Neural progenitor cell (in vitro differentiated cells): ENCODE measurements at regions not wholly inside any gene's neighbourhood (a gene's known extent, or its start where the extent isn't known, plus 50 kb on each side); places are given as distances from the start of the nearest gene placed in this dataset.

ENCODE experiments used
- DNase-seq: peaks from one replicate; pipeline ENCODE4 v3.0.0-alpha.2; 2016; ENCODE audit warnings: low spot score
- H2AFZ ChIP-seq: fragments of 200-600 bp; sonication (generic); replicated peaks from 2 replicates; pipeline ENCODE4 v1.6.1; 2016; ENCODE audit warnings: antibody characterized with exemption
- H3F3A ChIP-seq: fragments of 200-600 bp; sonication (generic); 2 replicates; pipeline ENCODE4 v1.6.1; 2016; ENCODE audit warnings: antibody characterized with exemption, low read depth
- H3K27ac ChIP-seq: fragments of 200-600 bp; sonication (generic); 2 replicates; pipeline ENCODE4 v1.5.1; 2016; ENCODE audit warnings: mild to moderate bottlenecking
- H3K27me3 ChIP-seq: fragments of 200-600 bp; sonication (generic); 2 replicates; pipeline ENCODE4 v1.6.1; 2016; ENCODE audit warnings: mild to moderate bottlenecking, moderate library complexity
- H3K36me3 ChIP-seq: fragments of 200-600 bp; sonication (generic); 2 replicates; pipeline ENCODE4 v1.5.1; 2016
- H3K4me1 ChIP-seq: fragments of 200-600 bp; sonication (generic); 2 replicates; pipeline ENCODE4 v1.6.1; 2016; ENCODE audit warnings: mixed run types
- H3K4me2 ChIP-seq: fragments of 200-600 bp; sonication (generic); 2 replicates; pipeline ENCODE4 v1.6.1; 2016
- H3K4me3 ChIP-seq: fragments of 200-600 bp; sonication (generic); 2 replicates; pipeline ENCODE4 v1.5.1; 2016
- H3K79me2 ChIP-seq: fragments of 200-600 bp; sonication (generic); 2 replicates; pipeline ENCODE4 v1.6.1; 2016; ENCODE audit warnings: low read depth
- H3K9ac ChIP-seq: fragments of 200-600 bp; sonication (generic); 2 replicates; pipeline ENCODE4 v1.6.1; 2016
- H3K9me3 ChIP-seq: fragments of 200-600 bp; sonication (generic); 2 replicates; pipeline ENCODE4 v1.5.1; 2016; ENCODE audit warnings: low read depth
- H4K20me1 ChIP-seq: fragments of 200-600 bp; sonication (generic); 2 replicates; pipeline ENCODE4 v1.6.1; 2016; ENCODE audit warnings: low read depth
- H3K27ac Mint-ChIP-seq: 3 replicates; pipeline ENCODE4 v1.8.0; 2021; ENCODE audit warnings: mixed read lengths
- H3K27me3 Mint-ChIP-seq: 2 replicates; pipeline ENCODE4 v1.8.0; 2022; ENCODE audit warnings: low read depth, mild to moderate bottlenecking, inconsistent platforms, moderate library complexity, mixed read lengths; ENCODE audit not compliant: insufficient read depth
- H3K36me3 Mint-ChIP-seq: 3 replicates; pipeline ENCODE4 v1.8.0; 2021; ENCODE audit warnings: mixed read lengths
- H3K4me1 Mint-ChIP-seq: 3 replicates; pipeline ENCODE4 v1.8.0; 2021; ENCODE audit warnings: mixed read lengths
- H3K4me3 Mint-ChIP-seq: 3 replicates; pipeline ENCODE4 v1.8.0; 2021; ENCODE audit warnings: mild to moderate bottlenecking, moderate library complexity, mixed read lengths
- H3K9me3 Mint-ChIP-seq: 3 replicates; pipeline ENCODE4 v1.8.0; 2020; ENCODE audit warnings: mixed read lengths
- CTCF ChIP-seq: fragments of 200-600 bp; sonication (generic); IDR thresholded peaks from 2 replicates; pipeline ENCODE4 v1.5.1; 2017; ENCODE audit warnings: antibody characterized with exemption, mild to moderate bottlenecking
- EZH2 ChIP-seq: fragments of 200-600 bp; sonication (generic); IDR thresholded peaks from 2 replicates; pipeline ENCODE4 v1.6.1; 2017; ENCODE audit warnings: antibody characterized with exemption, mild to moderate bottlenecking, moderate library complexity
- EZH2phosphoT487 ChIP-seq: fragments of 200-600 bp; sonication (generic); IDR thresholded peaks from 2 replicates; pipeline ENCODE4 v1.6.1; 2017; ENCODE audit warnings: antibody characterized with exemption

DNA sequence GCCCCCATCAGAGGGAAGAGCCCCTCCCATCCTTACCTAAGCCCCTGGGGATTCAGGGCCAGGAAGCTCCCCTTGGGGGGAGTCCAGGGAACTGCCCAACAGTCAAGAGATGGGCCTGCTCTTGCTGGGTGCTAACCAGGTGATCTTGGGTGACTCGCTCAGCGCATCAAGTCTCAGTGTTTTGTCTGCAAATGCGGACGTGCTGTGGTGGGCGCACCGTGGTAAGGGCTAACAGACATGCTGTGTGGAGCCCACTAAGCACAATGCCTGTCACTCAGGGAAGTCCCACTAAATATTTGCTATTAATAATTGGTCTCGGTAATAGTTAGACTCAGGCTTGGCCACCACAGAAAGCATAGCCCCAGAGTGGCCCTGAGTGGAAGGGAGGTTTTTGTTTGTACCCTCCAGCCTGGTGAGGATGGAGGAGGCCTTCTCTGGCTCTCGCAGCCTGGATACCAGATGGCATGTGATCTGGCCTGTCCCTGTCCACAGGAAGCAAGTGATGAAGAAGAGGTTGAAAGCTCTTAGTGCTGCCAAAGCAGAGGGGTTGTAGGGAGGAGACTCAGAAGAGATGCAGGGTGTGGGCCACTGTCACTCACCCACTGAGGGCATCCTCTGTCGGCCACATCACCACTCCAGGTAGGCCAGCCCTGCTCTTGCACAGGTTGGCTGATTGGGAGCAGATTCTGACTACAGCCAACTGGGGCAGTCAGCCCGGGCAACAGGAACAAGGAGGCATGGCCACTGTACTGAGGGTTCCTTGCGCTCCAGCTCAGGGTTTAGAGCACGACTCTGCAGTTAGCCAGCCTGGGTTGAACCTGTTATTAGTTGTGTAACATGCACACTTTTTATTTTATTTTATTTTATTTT lies 69.8 kb upstream of the KSR1 start:
- no peaks in the 10 kb centered on the region for H3F3A ChIP-seq
- H3K9me3 Mint-ChIP-seq: no peaks in the 10 kb centered on the region
- peaks cover 4% of the 10 kb centered on the region for H3K4me1 Mint-ChIP-seq
- H3K27me3 ChIP-seq: no peaks in the 10 kb centered on the region
- no peaks in the 10 kb centered on the region for H3K4me1 ChIP-seq
- H3K36me3 Mint-ChIP-seq: no peaks in the 10 kb centered on the region
- no peak overlapping the region for H3K27ac Mint-ChIP-seq
- H3K9me3 ChIP-seq: no peaks in the 10 kb centered on the region
- no peak overlapping the region for H3K4me2 ChIP-seq
- H3K79me2 ChIP-seq: no peaks in the 10 kb centered on the region
- H3K36me3 ChIP-seq: no peaks in the 10 kb centered on the region
- TF ChIP-seq CTCF: no peak
- H3K27me3 Mint-ChIP-seq: peaks cover 2% of the 10 kb centered on the region
- no peak overlapping the region for H2AFZ ChIP-seq
- no peaks in the 10 kb centered on the region for H4K20me1 ChIP-seq
- no peak overlapping the region for H3K9ac ChIP-seq
- no peak overlapping the region for H3K4me3 ChIP-seq
- DNase-seq: no peak
- H3K27ac ChIP-seq: no peak overlapping the region
- H3K4me3 Mint-ChIP-seq: no peak overlapping the region

- Histone ChIP-seq H3K27ac (no peak overlapping the region), H2AFZ (no peak overlapping the region), H3K4me3 (no peak overlapping the region), H3F3A (no peaks in the 10 kb centered on the region), H3K4me1 (no peaks in the 10 kb centered on the region), H3K36me3 (no peaks in the 10 kb centered on the region), H3K9ac (no peak overlapping the region), H3K79me2 (no peaks in the 10 kb centered on the region), H3K9me3 (no peaks in the 10 kb centered on the region), H4K20me1 (no peaks in the 10 kb centered on the region), H3K4me2 (no peak overlapping the region), H3K27me3 (no peaks in the 10 kb centered on the region)
- Mint-ChIP-seq H3K27ac (no peak overlapping the region), H3K4me1 (no peaks in the 10 kb centered on the region), H3K9me3 (no peaks in the 10 kb centered on the region), H3K4me3 (no peak overlapping the region), H3K36me3 (no peaks in the 10 kb centered on the region), H3K27me3 (peaks cover 2% of the 10 kb centered on the region)
- TF ChIP-seq EZH2phosphoT487 (no peak), EZH2 (no peak), CTCF (no peak)
- DNase-seq: no peak
Observed at GRCh38 chr17:27389542-27390140, 66.6 kb upstream of the KSR1 start.

DNA sequence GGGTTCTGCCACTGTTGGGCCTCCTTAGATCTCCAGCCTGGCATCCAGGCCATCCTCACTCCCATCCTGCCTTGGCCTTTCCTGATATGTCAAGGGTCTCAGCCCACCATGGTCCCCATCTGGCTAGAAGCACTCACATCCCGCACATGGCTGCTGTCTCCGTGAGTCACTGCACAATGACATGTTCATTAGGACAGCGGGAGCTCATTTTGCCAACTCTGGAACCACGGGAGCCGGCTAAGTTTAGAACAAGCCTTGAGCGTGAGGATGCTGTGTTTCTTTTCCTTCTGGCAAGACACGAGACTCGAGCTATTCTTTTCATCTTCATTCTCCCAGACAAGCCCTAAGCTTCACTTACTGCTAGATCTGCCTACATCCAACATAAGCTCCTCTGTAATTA lies 65.7 kb upstream of the KSR1 start:
- H4K20me1 ChIP-seq: no peaks in the 10 kb centered on the region
- H3F3A ChIP-seq: no peaks in the 10 kb centered on the region
- H3K27me3 Mint-ChIP-seq: peaks cover 2% of the 10 kb centered on the region
- no peak overlapping the region for H2AFZ ChIP-seq
- H3K9me3 ChIP-seq: no peaks in the 10 kb centered on the region
- peaks cover 4% of the 10 kb centered on the region for H3K9me3 Mint-ChIP-seq
- H3K4me1 ChIP-seq: no peaks in the 10 kb centered on the region
- no peaks in the 10 kb centered on the region for H3K36me3 Mint-ChIP-seq
- H3K27me3 ChIP-seq: no peaks in the 10 kb centered on the region
- H3K4me1 Mint-ChIP-seq: no peaks in the 10 kb centered on the region
- no peak for DNase-seq
- no peak overlapping the region for H3K4me2 ChIP-seq
- no peaks in the 10 kb centered on the region for H3K79me2 ChIP-seq
- no peaks in the 10 kb centered on the region for H3K36me3 ChIP-seq
- TF ChIP-seq EZH2phosphoT487: no peak
- TF ChIP-seq CTCF: no peak
- TF ChIP-seq EZH2: no peak
- no peak overlapping the region for H3K9ac ChIP-seq
- no peak overlapping the region for H3K4me3 Mint-ChIP-seq
- no peak overlapping the region for H3K27ac Mint-ChIP-seq
- no peak overlapping the region for H3K4me3 ChIP-seq
- no peak overlapping the region for H3K27ac ChIP-seq
